OCI-LY1 (cell line): ENCODE measurements at regions not wholly inside any gene's neighbourhood (a gene's known extent, or its start where the extent isn't known, plus 50 kb on each side); places are given as distances from the start of the nearest gene placed in this dataset.

ENCODE experiments used
- CTCF ChIP-seq: fragments of 200-600 bp; sonication (generic), shearing (Covaris generic); IDR thresholded peaks from 2 replicates; pipeline ENCODE4 v1.5.1; 2017; ENCODE audit warnings: mild to moderate bottlenecking, antibody characterized with exemption, low read length, moderate library complexity, mixed read lengths
- EZH2 ChIP-seq: fragments of 200-600 bp; sonication (generic), shearing (Covaris generic); IDR thresholded peaks from 2 replicates; pipeline ENCODE4 v1.8.0; 2017; ENCODE audit warnings: borderline replicate concordance, mixed run types, mild to moderate bottlenecking, antibody characterized with exemption, low read length, moderate library complexity, mixed read lengths

GRCh38 chr6:14252271-14252850 is 134.8 kb downstream of the CD83 start:
- no peak for TF ChIP-seq CTCF
- no peak for TF ChIP-seq EZH2
